Body of pancreas (tissue), 4 donors: ENCODE measurements at regions not wholly inside any gene's neighbourhood (a gene's known extent, or its start where the extent isn't known, plus 50 kb on each side); places are given as distances from the start of the nearest gene placed in this dataset.

ENCODE experiments used
- ATAC-seq: fragments of 150-250 bp; one replicate; pipeline ENCODE4 v1.9.1; 2016
- DNase-seq, 4 donors: peaks; one replicate each; pipeline ENCODE4 v3.0.0-alpha.2; 2019
- H3K27ac ChIP-seq, 4 donors: fragments of 200-600 bp; sonication (generic); 1 replicate in 3 of 4; 2 replicates in 1 of 4; pipeline versions ENCODE4 v1.5.1 to v1.6.1; 2016 to 2019; ENCODE audit warnings: mild to moderate bottlenecking in 1 of 4, mixed read lengths in 1 of 4, moderate library complexity in 1 of 4
- H3K27me3 ChIP-seq, 2 donors: fragments of 200-600 bp; sonication (generic); one replicate each; pipeline ENCODE4 v1.6.0; 2016; ENCODE audit warnings: mild to moderate bottlenecking in 1 of 2
- H3K36me3 ChIP-seq, 2 donors: fragments of 200-600 bp; sonication (generic); replicated peaks in 1 of 2; 2 replicates each; pipeline ENCODE4 v1.5.1; 2016; ENCODE audit warnings: low read depth in 2 of 2; ENCODE audit not compliant: insufficient read depth in 1 of 2
- H3K4me1 ChIP-seq: fragments of 200-600 bp; sonication (generic); one replicate; pipeline ENCODE4 v1.6.0; 2016
- H3K4me3 ChIP-seq, 2 donors: fragments of 200-600 bp; sonication (generic); 1 replicate in 1 of 2; 2 replicates in 1 of 2; pipeline ENCODE4 v1.5.1; 2016 to 2019
- H3K9me3 ChIP-seq, 3 donors: fragments of 200-600 bp; sonication (generic); 1 replicate in 2 of 3; 2 replicates in 1 of 3; pipeline ENCODE4 v1.5.1; 2016
- POLR2A ChIP-seq, 3 donors: fragments of 450-650 bp; IDR thresholded peaks; one replicate each; pipeline ENCODE4 v1.6.1; 2016; ENCODE audit warnings: antibody characterized with exemption in 3 of 3, mild to moderate bottlenecking in 2 of 3
- WGBS, 2 donors: methylation state at CpG; one replicate each; pipeline ENCODE4 v1.1.5; 2017; 5-methylcytosine and 5-hydroxymethylcytosine counted together
- intact Hi-C: fragments of 100-400 bp; cut with DNase I; formaldehyde crosslinking; loops from one replicate; pipeline ENCODE4 v1.15.1; 2023
- TF ChIP-seq, protein P1 (sequence below), 7 experiments: fragments of 450-650 bp in 4 of 7; fragments of 200-600 bp in 3 of 7; sonication (generic) in 3 of 7; IDR thresholded peaks; one replicate each; pipeline ENCODE4 v1.5.1; 2016 to 2019; ENCODE audit warnings: antibody characterized with exemption in 7 of 7

DNA sequence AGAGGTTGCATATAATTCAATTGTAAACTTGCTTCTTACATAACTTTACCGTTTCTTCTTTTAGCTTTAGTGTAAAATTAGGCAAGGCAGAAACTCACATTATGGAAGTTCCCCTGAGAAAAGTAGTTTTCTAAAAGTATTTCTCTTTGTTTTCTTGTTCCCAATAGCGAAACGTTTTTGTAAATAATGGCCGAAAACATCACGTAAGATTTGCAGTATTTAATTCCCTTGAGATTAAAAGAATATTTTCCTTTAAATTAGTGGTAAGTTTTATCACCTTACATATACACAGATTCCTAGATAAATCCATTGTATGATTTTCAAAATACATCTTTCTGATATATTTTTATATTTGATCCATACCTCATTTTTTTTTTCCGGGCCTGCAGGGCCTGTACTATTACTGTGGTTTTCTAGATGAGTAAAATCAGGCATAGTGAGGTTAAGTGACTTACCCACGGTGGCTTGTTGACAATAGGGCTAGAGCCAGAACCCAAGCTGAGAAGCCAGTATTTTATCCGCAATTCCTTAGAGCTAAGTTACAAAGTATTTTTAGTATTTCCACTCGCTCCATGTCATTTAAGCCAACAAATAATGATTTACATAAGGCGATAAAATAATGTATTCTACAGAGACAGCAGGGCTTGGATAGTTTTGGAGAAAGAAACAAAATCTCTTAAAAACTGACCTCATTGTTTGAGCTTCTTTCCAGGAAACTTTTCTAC is 82.2 kb upstream of the VEGFC start:
- Histone ChIP-seq H3K4me1 (no peaks in the 10 kb centered on the region), H3K27me3 (no peaks in the 10 kb centered on the region), H3K4me3 (no peak overlapping the region), H3K36me3 (no peaks in the 10 kb centered on the region), H3K27ac (no peak overlapping the region), H3K9me3 (no peaks in the 10 kb centered on the region)
- intact Hi-C loops = no loop called here
- ATAC-seq (no peak), DNase-seq (no peak)
- no peak for TF ChIP-seq POLR2A (IDR thresholded peaks at IDR 0.05)
- TF ChIP-seq, protein P1, sequence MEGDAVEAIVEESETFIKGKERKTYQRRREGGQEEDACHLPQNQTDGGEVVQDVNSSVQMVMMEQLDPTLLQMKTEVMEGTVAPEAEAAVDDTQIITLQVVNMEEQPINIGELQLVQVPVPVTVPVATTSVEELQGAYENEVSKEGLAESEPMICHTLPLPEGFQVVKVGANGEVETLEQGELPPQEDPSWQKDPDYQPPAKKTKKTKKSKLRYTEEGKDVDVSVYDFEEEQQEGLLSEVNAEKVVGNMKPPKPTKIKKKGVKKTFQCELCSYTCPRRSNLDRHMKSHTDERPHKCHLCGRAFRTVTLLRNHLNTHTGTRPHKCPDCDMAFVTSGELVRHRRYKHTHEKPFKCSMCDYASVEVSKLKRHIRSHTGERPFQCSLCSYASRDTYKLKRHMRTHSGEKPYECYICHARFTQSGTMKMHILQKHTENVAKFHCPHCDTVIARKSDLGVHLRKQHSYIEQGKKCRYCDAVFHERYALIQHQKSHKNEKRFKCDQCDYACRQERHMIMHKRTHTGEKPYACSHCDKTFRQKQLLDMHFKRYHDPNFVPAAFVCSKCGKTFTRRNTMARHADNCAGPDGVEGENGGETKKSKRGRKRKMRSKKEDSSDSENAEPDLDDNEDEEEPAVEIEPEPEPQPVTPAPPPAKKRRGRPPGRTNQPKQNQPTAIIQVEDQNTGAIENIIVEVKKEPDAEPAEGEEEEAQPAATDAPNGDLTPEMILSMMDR (IDR thresholded peaks at IDR 0.05) = no peak
- 58 to 68% methylated on average over 10 of the region's 10 CpGs for WGBS, 2 donors

DNA sequence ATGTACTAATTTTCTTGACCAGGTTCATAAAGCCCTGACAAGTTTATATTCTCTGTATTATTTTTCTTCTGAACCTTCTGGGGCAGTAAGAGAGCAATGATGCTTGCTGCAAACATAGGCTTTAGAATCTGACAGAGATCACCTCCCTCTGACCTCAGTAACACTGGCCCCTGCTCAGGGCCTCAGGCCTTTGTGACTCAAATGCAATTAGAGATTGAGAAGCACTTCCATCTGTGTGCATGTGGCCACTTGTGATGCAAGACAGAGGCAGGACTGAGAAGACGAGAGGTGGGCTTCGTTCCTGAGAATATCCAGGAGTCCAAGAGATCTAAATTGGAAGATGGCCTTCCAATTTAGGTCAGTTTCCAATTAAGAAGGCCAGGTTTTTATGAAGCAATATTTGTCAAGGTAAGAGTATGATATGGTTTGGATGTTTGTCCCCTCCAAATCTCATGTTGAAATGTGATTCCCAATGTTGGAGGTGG is 82.8 kb upstream of the VEGFC start:
- H3K27me3 ChIP-seq = no peaks in the 10 kb centered on the region
- DNase-seq (no peak), ATAC-seq (no peak)
- no peaks in the 10 kb centered on the region for H3K4me1 ChIP-seq
- TF ChIP-seq, protein P1 (IDR thresholded peaks at IDR 0.05) = no peak
- no peak for TF ChIP-seq POLR2A (IDR thresholded peaks at IDR 0.05)
- intact Hi-C loops = no loop called here
- H3K27ac ChIP-seq = no peak overlapping the region
- no peaks in the 10 kb centered on the region for H3K9me3 ChIP-seq
- H3K4me3 ChIP-seq = no peak overlapping the region
- H3K36me3 ChIP-seq = no peaks in the 10 kb centered on the region
- WGBS, 2 donors = 13 to 42% methylated on average over 2 of the region's 2 CpGs

DNA sequence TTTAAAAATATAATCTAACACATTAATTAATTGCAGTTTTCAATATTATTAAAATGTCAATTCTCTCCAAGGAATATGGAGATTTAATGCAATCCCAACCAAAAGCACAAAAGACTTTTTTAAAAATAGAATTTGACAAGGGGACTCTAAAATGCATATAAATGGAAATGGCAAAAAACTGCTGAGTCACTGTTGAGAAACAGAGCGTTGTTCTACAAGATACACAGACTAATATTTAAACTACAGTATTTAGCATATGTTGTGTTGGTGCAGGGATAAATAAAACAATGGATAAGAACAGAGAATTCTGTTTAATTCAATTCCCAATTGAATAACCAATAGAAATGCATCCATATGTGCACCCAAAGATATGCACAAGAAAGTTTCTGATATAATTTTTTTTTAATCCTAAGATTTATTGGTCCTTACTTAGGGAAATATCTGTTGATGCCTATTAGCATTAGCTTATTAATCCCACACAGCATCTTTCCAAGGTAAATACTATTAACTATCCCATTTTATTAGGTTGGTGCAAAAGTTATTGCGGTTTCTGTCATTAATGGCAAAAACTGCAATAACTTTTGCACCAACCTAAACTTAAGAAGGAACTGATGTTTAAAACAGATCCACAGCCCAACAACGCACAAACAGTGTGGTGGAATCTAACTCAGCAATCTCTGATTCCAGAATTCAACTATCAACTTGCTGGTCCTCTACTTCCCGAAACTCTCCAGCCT is 86.8 kb upstream of the VEGFC start:
- peaks cover 5% of the 10 kb centered on the region for H3K4me1 ChIP-seq
- intact Hi-C loops = no loop called here
- DNase-seq = no peak
- no peak for TF ChIP-seq POLR2A (IDR thresholded peaks at IDR 0.05)
- TF ChIP-seq, protein P1 (IDR thresholded peaks at IDR 0.05) = no peak
- H3K27me3 ChIP-seq = no peaks in the 10 kb centered on the region
- no peak overlapping the region for H3K27ac ChIP-seq
- H3K9me3 ChIP-seq = no peaks in the 10 kb centered on the region
- 42 to 61% methylated on average over 4 of the region's 4 CpGs for WGBS, 2 donors
- no peak overlapping the region for H3K4me3 ChIP-seq
- H3K36me3 ChIP-seq = no peaks in the 10 kb centered on the region
- ATAC-seq = no peak

DNA sequence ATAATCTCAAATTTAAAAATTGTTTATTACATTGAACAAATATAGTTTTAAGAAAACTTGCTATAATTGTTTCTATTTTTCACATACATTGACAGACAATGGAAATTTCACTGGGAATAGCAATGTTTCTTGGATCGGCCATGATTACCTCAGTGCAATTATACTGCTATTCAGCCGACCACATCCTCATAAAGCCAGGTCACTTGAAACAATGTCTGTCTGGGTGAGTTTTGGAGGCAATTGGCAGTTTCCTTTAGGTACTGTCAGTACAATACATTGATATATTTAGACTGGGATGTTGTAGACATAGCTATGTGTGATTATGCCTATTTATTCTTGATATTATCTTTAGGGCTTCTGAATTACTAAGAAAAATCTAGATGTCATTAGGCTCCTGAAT is 89.5 kb upstream of the VEGFC start:
- H3K9me3 ChIP-seq = no peaks in the 10 kb centered on the region
- peaks cover 5% of the 10 kb centered on the region for H3K4me1 ChIP-seq
- no peak for DNase-seq
- TF ChIP-seq, protein P1 (IDR thresholded peaks at IDR 0.05) = no peak
- no peak for TF ChIP-seq POLR2A (IDR thresholded peaks at IDR 0.05)
- no peak overlapping the region for H3K4me3 ChIP-seq
- intact Hi-C loops = no loop called here
- no peak overlapping the region for H3K27ac ChIP-seq
- WGBS, 2 donors = 50 to 65% methylated on average over 2 of the region's 2 CpGs
- H3K36me3 ChIP-seq = no peaks in the 10 kb centered on the region
- H3K27me3 ChIP-seq = no peaks in the 10 kb centered on the region
- no peak for ATAC-seq
